Sigmoid colon (tissue), 4 donors: ENCODE measurements at regions not wholly inside any gene's neighbourhood (a gene's known extent, or its start where the extent isn't known, plus 50 kb on each side); places are given as distances from the start of the nearest gene placed in this dataset.

ENCODE experiments used
- POLR2A ChIP-seq, 2 donors: fragments of 450-650 bp; IDR thresholded peaks; one replicate each; pipeline ENCODE4 v1.6.1; 2016; ENCODE audit warnings: antibody characterized with exemption in 2 of 2, mild to moderate bottlenecking in 2 of 2, moderate library complexity in 2 of 2
- POLR2AphosphoS5 ChIP-seq, 4 donors: sonication (generic); formaldehyde crosslinking; IDR thresholded peaks; one replicate each; pipeline ENCODE4 v1.6.1; 2017; ENCODE audit warnings: antibody characterized with exemption in 4 of 4
- TF ChIP-seq, protein P1 (sequence below), 4 experiments: fragments of 450-650 bp in 3 of 4; fragments of 200-600 bp in 1 of 4; IDR thresholded peaks; one replicate each; pipeline ENCODE4 v1.5.1; 2016 to 2019; ENCODE audit warnings: antibody characterized with exemption in 4 of 4, mild to moderate bottlenecking in 3 of 4, moderate library complexity in 2 of 4

DNA sequence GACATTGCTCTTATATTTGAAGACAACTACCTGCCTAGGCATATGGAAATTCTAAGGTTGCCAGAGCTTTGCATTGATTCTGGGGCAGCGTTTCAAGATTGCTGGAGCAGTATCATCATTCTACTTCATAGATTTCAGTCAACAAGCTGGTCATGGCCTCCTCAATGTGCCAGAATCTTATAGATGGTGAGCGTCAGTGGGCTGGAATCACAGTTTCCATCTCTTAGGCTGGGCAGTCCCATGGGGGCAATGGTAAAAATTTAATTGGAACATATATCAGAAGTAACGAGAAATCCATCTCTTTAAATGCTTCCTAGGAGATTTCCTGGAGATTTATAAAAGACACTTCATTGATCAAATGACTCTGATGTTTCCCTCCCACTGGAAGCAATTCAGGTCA is 258.3 kb downstream of the SV2B start:
- TF ChIP-seq, protein P1, sequence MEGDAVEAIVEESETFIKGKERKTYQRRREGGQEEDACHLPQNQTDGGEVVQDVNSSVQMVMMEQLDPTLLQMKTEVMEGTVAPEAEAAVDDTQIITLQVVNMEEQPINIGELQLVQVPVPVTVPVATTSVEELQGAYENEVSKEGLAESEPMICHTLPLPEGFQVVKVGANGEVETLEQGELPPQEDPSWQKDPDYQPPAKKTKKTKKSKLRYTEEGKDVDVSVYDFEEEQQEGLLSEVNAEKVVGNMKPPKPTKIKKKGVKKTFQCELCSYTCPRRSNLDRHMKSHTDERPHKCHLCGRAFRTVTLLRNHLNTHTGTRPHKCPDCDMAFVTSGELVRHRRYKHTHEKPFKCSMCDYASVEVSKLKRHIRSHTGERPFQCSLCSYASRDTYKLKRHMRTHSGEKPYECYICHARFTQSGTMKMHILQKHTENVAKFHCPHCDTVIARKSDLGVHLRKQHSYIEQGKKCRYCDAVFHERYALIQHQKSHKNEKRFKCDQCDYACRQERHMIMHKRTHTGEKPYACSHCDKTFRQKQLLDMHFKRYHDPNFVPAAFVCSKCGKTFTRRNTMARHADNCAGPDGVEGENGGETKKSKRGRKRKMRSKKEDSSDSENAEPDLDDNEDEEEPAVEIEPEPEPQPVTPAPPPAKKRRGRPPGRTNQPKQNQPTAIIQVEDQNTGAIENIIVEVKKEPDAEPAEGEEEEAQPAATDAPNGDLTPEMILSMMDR (IDR thresholded peaks at IDR 0.05) = no peak
- TF ChIP-seq POLR2AphosphoS5 (IDR thresholded peaks at IDR 0.05) (no peak), POLR2A (IDR thresholded peaks at IDR 0.05) (no peak)
